DND-41 (cell line): ENCODE measurements at regions not wholly inside any gene's neighbourhood (a gene's known extent, or its start where the extent isn't known, plus 50 kb on each side); places are given as distances from the start of the nearest gene placed in this dataset.

ENCODE experiments used
- CTCF ChIP-seq: IDR thresholded peaks from 2 replicates; pipeline ENCODE4 v1.5.1; 2012; ENCODE audit warnings: borderline replicate concordance, low read length, moderate library complexity, mild to moderate bottlenecking; ENCODE audit not compliant: poor library complexity, severe bottlenecking; ENCODE audit errors: extremely low read depth
- EZH2 ChIP-seq: IDR thresholded peaks from 3 replicates; pipeline ENCODE4 v1.6.1; 2012; ENCODE audit warnings: borderline replicate concordance, low read depth, mild to moderate bottlenecking, moderate library complexity, low read length, inconsistent platforms; ENCODE audit not compliant: severe bottlenecking

- TF ChIP-seq CTCF (no peak), EZH2 (no peak)
Measured at GRCh38 chr1:229028544-229028943, 242.4 kb upstream of the RAB4A start.
